Lung (tissue), 11 donors: ENCODE measurements at regions not wholly inside any gene's neighbourhood (a gene's known extent, or its start where the extent isn't known, plus 50 kb on each side); places are given as distances from the start of the nearest gene placed in this dataset.
A peak's percentile ranks its signal among the peaks of the same experiment; 100 is the strongest.

Experiments
- ATAC-seq: fragments of 200-7000 bp; cut with Tn5 transposase; one replicate; pipeline ENCODE4 v1.9.1; 2020; ENCODE audit warnings: moderate number of reproducible peaks; ENCODE audit not compliant: insufficient read depth, low FRiP score
- DNase-seq, 3 donors: peaks; one replicate each; pipeline ENCODE4 v3.0.0-alpha.2; 2013 to 2017
- H3K27ac ChIP-seq, 2 donors: one replicate each; pipeline ENCODE4 v1.5.1; 2013; ENCODE audit warnings: mild to moderate bottlenecking in 2 of 2, moderate library complexity in 2 of 2, control low read depth in 1 of 2, inconsistent platforms in 1 of 2, low read depth in 1 of 2, low read length in 1 of 2
- H3K27me3 ChIP-seq, 3 donors: one replicate each; pipeline ENCODE4 v1.5.1; 2013; ENCODE audit warnings: low read length in 2 of 3; ENCODE audit not compliant: control insufficient read depth in 3 of 3, insufficient read depth in 3 of 3
- H3K36me3 ChIP-seq, 4 donors: one replicate each; pipeline ENCODE4 v1.5.1; 2013; ENCODE audit warnings: low read length in 4 of 4, mild to moderate bottlenecking in 1 of 4, moderate library complexity in 1 of 4; ENCODE audit not compliant: control insufficient read depth in 4 of 4, insufficient read depth in 4 of 4
- H3K4me1 ChIP-seq, 5 donors: one replicate each; pipeline ENCODE4 v1.5.1; 2013; ENCODE audit warnings: low read length in 5 of 5, mild to moderate bottlenecking in 2 of 5, moderate library complexity in 1 of 5; ENCODE audit not compliant: control insufficient read depth in 5 of 5, insufficient read depth in 5 of 5
- H3K4me3 ChIP-seq: one replicate; pipeline ENCODE4 v1.5.1; 2013; ENCODE audit warnings: mild to moderate bottlenecking, control low read depth, moderate library complexity
- H3K9ac ChIP-seq, 2 donors: one replicate each; pipeline ENCODE4 v1.5.1; 2013; ENCODE audit warnings: low read length in 2 of 2, control low read depth in 1 of 2; ENCODE audit not compliant: insufficient read depth in 1 of 2
- H3K9me3 ChIP-seq, 4 donors: one replicate each; pipeline ENCODE4 v1.5.1; 2013; ENCODE audit warnings: low read length in 3 of 4, mild to moderate bottlenecking in 1 of 4, moderate library complexity in 1 of 4; ENCODE audit not compliant: control insufficient read depth in 4 of 4, insufficient read depth in 3 of 4
- CTCF ChIP-seq: IDR thresholded peaks from 2 replicates; pipeline ENCODE4 v1.5.1; 2012; ENCODE audit warnings: mild to moderate bottlenecking; ENCODE audit errors: control extremely low read depth, extremely low read depth
- WGBS, 2 donors: extraction: QIAGEN DNeasy Blood & Tissue Kit; methylation state at CpG; one replicate each; pipeline ENCODE4 v1.1.7; 2013; 5-methylcytosine and 5-hydroxymethylcytosine counted together
- donor health status: control.
- donor health status: control.
- donor health status: Bipolar disorder and iron deficiency.
- donor health status: healthy.
- donor health status: DM: yes; HTN: yes; CAD: no.

GRCh38 chr20:40561187-40561586 is 127.8 kb downstream of the MAFB start:
- WGBS, 2 donors: 94 to 99% methylated on average over 3 of the region's 3 CpGs
- ATAC-seq: no peak
- H3K4me1 ChIP-seq: peaks cover 0 to 8% (median 0%) of the 10 kb centered on the region in 5 donors
- no peak for DNase-seq
- no peaks in the 10 kb centered on the region for H3K36me3 ChIP-seq
- no peak overlapping the region for H3K27ac ChIP-seq
- no peaks in the 10 kb centered on the region for H3K27me3 ChIP-seq
- no peak overlapping the region for H3K4me3 ChIP-seq
- TF ChIP-seq CTCF: no peak
- H3K9ac ChIP-seq: no peak overlapping the region
- H3K9me3 ChIP-seq: no peaks in the 10 kb centered on the region

DNA sequence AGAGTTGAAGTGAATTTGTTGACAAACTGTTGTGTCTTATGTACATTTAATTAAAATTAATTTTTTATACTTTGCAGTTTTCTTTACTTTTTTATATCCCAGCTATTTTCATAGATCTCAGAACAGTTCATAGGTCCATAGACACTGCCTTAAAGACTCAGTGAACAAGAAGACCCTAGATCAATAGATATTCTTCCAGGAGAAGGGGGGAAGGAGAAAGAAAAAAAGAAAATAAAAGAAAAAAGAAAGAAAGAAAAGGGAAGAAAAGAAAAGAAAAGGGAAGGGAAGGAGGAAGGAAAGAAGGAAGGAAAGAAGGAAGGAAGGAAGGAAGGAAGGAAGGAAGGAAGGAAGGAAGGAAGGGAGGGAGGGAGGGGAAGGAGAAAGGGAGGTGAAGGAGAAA is 130.8 kb downstream of the MAFB start:
- no peak overlapping the region for H3K4me3 ChIP-seq
- H3K9me3 ChIP-seq: no peaks in the 10 kb centered on the region
- TF ChIP-seq CTCF: no peak
- H3K9ac ChIP-seq: no peak overlapping the region
- no peaks in the 10 kb centered on the region for H3K36me3 ChIP-seq
- H3K4me1 ChIP-seq: peaks cover 0 to 3% (median 0%) of the 10 kb centered on the region in 5 donors
- no peak overlapping the region for H3K27ac ChIP-seq
- DNase-seq (no peak), ATAC-seq (no peak)
- no peaks in the 10 kb centered on the region for H3K27me3 ChIP-seq

DNA sequence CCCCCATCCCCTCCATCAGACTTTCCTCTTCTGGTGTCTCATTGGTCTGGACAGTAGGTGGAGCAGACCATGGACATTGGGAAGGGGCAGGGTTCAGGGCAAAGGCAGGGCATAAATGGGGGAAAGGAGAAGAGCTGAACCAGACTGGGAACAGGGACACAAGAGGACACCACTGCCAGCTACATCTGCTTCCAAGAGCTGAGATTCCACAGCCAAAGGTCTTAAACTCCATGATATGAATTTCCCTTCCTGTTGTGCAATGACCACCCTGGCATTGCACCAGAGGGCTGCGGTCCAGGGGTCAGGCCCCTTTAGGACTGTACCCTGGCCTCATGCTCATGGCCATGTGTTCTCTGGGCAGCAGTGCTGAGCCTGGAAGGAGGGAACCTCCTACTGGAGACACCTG is 137.9 kb downstream of the MAFB start:
- H3K27me3 ChIP-seq: no peaks in the 10 kb centered on the region
- WGBS, 2 donors: 27 to 53% methylated on average over 1 of the region's 1 CpG

More for the DNA sequence above, 137.9 kb downstream of the MAFB start:
- ATAC-seq (no peak), DNase-seq (peak in 1 of 3 donors; percentile 47)
- peaks cover 0 to 5% (median 2%) of the 10 kb centered on the region in 5 donors for H3K4me1 ChIP-seq
- H3K36me3 ChIP-seq: no peaks in the 10 kb centered on the region
- no peak overlapping the region for H3K4me3 ChIP-seq
- no peak overlapping the region for H3K27ac ChIP-seq
- no peak overlapping the region for H3K9ac ChIP-seq
- peaks cover 0 to 3% (median 0%) of the 10 kb centered on the region in 4 donors for H3K9me3 ChIP-seq
- TF ChIP-seq CTCF: no peak
